HG03196 (cell line): ENCODE measurements at regions not wholly inside any gene's neighbourhood (a gene's known extent, or its start where the extent isn't known, plus 50 kb on each side); places are given as distances from the start of the nearest gene placed in this dataset.

Source experiments
- ATAC-seq: cut with Tn5 transposase; IDR thresholded peaks from one replicate; pipeline ENCODE4 v1.9.1; 2021; ENCODE audit not compliant: unreplicated experiment

DNA sequence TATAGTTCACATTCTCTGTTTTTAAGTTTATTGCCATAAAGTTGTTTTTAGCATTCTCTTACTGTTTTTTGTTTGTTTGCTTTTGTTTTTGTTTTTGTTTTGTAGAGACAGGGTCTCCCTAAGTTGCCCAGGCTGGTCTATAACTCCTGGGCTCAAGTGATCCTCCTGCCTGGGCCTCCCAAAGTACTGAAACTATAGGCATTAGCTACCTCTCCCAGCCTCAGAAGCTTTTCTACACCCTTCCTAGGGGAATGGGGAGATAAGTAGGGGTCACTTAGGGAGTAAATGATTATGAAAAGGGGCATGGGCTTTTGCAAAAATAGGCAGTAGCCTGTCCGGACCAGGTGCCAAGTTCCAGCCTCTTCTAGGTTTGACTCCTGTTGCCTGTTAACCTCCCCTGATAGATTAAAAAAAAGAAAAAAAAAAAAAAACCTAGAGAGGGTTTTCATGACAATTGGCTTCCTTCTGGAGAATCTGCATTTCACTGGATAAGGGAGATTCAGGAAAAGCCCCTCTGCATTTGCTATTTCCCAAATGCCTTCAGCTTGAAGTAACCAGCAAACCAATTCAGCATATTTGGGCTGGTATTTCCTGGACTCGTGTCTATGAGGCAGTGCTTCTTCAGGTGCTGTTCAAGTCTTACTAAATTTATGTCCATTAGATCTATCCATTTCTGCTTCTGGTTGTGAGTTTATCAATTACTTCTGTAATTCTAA lies 216.8 kb downstream of the TM9SF2 start:
- ATAC-seq: no peak

DNA sequence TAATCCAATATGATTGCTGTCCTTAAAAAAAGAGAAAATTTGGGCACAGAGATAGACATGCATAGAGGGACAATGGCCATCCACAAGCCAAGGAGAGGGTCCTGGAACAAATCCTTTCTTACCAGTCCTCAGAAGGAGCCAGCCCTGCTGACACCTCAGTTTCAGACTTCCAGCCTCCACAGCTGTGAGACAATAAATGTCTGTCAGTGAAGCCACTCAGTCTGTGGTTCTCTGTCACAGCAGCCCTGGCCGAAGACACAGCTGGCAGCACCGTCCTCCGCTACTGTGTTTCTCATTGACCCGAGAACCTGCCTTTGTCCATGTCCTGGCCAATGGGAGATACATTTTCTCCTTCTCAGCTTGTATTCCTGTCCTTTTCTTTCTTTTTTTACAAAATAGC lies 207.9 kb downstream of the TM9SF2 start:
- ATAC-seq: no peak

DNA sequence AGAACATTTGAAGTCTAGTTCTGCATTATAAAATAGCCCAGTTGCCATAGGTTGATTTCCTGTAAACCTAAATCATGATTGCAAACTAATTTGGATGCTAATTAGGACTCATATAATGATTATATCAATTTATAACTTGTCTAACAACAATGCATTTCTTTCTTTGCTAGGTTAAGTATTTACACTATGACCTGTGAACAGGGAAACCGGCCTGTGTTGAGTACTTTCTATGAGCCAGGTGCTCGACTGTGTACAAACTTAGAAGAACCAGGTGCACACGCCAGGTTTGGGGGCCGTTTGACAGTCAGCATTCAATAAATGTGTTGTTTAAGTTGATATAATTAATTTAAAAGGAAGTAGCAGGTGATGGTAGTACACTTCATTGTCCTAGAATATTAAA lies 203.1 kb downstream of the TM9SF2 start:
- ATAC-seq: no peak

DNA sequence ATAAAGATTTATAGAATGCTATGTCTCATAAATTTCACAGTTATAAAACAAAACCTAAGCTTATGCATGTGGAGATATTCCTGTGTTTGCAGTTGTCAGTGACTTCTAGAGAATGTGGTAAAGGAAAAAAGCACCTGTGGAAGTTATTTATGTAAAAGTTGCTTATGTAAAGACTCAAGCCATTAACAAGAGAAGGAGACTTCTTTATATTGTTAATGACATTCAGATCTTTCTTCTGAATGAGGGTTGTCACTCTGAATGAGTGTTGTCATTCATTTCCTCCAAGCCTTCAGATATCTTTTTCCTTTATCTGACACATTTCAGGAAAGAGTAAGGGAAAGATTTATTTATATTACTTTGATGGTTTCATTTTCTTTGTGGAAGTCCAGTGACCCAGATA lies 202.6 kb downstream of the TM9SF2 start:
- no peak for ATAC-seq

DNA sequence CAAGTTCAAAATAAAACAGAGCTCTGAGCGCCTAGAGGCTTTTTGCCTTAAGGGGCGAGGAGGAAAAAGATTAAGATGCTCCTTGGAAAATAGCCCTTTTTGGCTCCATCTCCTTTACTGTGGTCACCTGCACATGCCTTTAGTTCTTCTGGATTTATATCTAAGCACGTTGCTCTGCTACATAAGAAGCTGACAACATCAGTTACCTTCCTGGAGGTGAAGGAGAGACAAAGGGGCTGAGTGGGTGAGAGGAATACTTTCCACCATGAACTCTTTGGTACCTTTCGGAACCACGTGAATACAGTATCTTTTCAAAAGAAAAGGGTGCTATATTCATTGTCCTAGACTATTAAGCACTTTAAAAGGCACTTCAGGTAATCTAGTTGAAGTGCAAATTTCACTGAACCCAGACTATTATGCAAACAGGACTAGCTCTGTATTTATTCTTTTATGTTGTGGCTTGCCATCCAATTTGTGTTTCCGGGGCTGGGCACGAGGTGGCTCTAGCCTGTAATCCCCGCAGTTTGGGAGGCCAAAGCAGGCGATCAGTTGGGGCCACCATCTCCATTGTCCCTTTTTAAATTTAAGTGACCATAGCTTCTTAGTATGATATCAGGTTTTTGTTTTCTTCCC lies 201.5 kb downstream of the TM9SF2 start:
- no peak for ATAC-seq

DNA sequence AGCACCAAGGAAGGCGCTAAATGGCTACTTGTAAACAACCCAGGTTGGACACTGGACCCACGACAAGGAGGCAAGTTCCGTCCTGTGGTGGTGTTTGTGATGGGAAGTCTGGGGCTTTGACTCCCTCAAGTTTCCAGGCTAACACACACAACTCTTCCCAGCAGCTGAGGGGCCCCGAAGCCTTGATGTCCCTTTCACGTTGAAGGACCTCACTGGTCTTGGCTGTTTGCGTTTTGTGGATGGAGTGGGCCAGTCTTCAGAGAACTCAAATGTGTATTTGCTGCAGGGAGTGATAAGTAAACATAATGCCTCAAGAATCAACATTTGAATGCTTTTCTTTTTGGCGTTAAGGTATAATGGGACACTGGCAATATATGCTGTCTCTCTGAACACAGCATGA lies 199.2 kb downstream of the TM9SF2 start:
- ATAC-seq: no peak

DNA sequence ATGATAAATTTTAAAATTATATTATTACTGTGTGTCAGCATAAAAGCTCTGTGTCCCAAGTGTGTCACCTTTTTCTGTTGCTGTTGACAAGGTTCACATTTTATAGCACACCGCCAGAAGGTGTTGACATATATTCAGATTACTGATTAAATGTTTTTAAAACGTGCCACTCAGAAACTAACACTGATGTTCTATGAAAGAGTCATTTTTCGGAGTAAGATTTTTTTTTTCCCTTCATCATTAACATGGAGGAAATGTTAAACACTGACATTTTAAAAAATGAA lies 197.5 kb downstream of the TM9SF2 start:
- ATAC-seq: no peak

DNA sequence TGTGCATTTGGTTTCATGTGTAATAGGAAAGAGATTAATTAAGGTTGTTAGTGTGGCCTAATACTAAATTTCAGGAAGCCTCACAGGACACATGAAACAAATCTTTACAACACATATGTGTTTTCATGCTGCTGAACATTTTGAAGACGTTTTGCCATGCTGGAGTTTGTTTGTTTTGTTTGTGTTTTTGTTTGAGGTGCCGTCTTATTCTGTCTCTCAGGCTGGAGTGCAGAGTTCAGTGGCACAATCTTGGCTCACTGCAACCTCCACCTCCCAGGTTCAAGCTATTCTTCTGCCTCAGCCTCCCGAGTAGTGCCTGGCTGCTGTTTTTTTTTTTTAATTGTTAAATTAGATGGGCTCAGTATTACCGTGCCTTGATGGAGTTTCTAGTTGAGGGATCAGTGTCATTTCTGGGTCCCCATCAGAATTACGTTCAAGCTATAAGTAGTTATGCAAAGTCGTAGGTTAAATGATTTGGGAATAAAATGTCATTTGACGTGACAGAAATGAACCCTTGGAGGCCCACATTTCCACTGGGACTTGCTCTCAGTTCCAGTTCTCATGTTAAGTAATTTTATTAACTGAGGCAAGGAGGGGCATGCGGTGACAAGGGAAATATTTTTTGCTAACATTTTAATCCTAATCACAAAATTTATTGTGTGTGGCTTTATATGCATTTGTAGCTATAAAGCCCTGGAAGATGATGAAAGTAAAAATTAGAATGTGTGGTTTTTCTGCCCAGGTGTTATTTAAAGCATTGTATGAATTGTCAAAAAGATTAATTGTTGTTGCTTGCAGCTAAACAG lies 196.9 kb downstream of the TM9SF2 start:
- ATAC-seq: no peak

DNA sequence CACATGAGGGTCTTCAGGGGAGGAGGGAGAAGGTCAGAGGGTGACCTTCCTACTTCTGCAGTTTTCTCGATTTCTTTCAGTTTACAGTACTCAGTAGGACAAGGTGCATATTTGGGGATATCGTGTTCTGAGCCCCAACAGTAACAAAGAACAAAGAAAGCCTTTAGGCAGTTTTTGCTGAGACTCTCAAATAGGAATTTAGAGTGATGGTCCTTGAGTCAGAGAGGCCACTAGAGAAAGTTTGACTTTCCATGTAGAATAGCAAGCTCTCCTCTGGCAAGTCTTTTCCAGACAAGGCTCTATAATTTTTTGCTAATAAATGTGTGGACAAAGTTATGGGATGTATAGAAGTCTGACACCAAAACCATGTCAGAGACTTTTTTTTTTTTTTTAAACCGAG lies 194.6 kb downstream of the TM9SF2 start:
- no peak for ATAC-seq

DNA sequence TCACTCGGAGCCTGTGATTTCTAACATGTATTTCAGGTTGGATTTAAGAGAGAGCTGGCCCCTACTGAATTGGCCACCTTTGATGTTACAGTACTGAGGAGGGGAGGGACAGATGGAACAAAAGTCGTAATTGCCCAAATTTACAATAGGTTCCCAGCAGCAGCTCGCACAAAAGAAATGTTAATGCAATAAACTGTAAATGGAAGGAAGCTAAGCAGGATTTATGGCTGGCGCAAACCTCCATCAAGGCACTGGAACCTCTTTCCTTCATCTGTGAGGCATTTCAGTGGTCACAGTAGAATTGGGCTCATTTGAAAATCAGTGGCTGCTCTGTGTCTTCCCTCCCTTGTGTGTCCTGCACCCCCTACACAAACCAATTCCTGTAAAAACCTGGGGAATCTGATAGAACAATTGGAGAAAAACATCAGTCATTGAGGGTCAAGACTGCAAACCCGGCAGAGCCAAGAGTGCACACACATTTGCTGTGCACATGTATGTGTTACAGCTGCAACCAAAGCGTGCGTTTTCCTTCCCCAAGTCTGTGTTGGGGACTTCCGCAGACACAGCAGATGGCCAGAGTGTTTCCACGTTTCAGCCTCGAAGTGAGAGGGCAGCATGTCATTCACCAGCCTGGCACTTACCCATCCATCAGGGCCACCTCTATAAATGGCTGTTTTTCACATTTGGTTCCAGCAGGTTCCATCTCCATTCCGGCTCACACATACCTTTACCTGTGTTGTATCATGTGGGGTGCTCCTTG lies 192.8 kb downstream of the TM9SF2 start:
- no peak for ATAC-seq

DNA sequence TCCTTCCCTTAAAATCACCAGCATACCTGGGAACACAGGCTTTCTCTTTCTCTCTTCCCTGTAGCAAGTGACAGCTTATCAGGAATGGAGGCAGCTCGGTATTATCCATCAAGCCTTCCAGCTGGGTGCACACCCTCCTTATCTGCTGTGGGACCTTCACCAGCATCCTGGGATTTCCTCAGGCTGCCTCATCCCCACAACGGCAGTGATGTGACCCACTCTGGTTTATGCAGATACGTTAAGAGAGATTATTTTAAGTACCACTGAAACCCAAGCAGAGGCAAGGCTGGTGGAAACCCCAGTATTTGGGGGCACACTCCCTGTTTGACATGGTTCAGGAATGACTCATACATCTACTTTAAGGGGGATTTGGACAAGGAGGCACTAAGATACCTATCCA lies 192.1 kb downstream of the TM9SF2 start:
- no peak for ATAC-seq

DNA sequence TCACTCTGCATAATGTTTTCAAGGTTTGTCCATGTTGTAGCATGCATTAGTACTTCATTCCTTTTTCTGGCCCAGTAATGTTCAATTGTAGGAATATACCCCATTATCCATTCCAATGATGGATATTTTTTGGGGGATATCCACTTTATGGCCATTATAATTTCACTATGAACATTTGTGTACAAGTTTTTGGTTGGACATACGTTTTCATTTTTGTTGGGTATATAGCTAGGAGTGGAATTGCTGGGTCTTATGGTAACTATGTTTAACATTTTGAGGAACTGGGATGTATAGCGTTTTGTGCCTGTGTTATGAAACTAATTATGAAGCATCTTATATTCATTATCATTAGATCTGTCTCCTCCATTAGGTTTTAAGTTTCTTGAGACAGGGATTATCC lies 191.6 kb downstream of the TM9SF2 start:
- no peak for ATAC-seq

DNA sequence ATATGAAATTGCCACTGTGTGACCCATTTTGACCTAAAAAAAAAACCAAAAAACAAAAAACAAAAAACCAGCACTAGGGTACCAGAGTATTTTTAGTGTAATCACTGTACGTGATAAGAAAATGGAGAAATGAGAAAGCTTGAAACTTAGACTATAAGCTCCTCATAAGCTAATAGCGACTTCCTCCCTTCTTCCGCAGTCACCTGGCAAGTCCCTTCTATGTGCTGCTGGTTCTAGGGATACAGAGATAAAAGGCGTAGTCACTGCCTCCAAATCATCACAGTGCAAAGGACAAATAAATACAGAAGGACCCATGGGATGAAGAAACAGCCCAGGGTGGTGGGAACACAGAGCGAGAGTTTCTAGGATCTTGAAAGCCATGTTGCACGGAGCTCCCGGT lies 190.3 kb downstream of the TM9SF2 start:
- no peak for ATAC-seq

DNA sequence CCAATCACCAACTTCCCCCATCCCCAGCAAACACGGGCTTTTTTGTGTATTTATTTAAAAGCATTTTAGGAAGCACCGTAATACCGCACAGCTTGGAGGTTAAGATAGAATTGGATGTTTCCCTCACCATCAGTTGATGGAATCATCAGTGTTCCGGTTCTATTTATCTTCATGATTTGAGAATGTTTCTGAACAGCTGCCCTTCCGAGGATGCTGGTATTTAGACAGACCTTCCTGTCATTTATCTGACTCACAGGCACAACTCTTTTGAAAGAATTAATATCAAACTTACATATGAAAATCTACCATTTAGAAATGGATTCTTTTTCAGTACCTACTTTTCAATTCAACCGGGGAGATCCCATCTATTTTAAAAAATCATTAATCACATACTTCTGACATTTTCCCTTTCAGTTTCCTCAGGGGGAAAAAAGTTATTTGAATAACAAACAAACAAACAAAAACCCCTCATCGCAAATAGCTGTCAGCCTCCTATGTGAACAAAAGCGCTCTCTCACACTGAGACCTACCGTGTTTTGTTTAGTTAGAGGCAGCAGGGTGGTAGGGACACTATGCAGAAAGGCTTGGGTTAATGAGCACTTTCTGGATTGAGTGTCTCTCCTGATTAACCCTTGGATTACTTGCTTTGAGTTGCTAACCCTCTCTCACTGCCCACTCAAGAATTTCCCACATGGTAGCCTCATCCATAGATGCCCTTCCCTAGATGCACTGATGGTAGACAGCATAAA lies 189.3 kb downstream of the TM9SF2 start:
- no peak for ATAC-seq

DNA sequence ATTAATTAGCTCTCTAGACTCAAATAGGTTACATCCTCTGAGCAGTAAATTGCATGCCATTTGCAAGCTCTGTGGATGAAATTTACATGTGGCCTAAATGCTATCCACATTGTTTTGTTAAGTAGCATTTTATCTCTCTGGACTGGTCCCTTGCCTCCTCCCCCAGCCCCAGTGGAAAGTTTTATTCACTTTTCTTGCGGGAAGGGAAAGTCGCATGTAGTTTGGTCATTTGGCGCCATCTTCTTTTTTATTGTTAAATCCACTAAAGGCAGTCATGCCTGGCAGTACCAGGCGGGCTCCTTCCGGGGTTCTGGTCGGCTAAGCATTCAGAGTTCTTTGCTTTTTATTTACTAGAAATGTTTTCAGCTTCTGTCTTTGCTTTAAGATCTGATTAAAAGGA lies 188.7 kb downstream of the TM9SF2 start:
- no peak for ATAC-seq

DNA sequence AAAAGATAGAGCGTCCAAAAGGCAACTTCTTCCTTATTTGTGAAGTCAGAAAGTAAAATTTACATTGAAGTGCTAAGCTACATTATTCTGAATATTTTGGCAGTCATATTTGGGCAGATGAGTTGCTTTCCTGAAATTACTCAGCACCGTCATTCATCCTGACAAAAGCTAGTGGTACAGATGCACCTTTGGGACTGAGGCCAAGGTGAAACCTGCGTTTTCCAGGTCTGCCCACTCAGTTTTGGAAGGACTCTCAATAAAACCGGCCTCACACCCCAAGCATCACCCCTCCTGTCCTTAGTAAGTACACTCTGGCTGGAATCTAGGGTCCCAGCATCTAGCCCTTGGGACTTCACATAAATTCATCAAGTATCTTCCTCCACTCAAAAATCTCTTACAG lies 187.5 kb downstream of the TM9SF2 start:
- no peak for ATAC-seq

DNA sequence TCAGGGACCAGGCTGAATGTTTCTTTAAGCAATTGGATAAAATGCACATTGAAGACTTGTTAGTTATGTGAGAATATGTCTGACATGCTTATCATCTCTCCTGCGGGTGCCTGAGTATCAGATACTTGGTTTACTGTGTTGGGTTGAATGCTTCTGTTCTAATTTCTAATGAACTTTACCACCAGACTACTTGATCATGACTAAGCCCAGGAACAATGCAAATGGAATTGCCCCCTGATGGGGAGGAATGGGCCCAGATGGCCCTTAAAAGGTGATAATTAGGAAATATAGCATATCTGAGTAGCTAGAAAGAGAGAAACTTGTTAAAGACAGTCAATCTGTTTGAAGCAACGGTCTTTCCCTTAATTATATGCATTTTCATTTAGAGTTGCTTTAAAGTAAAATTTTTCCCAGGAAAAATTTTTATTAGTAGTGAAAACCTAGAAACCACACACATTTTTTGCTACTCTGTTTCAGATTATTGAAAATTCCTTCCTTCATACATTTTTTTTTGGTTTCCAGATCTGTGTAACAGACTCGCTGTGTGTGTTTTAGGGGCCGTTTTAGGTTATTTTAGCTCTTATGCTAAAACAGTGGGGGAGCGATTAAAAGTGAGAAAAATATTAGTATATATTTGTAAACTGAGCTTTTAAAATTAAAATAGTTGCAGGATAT lies 186.6 kb downstream of the TM9SF2 start:
- ATAC-seq: no peak

DNA sequence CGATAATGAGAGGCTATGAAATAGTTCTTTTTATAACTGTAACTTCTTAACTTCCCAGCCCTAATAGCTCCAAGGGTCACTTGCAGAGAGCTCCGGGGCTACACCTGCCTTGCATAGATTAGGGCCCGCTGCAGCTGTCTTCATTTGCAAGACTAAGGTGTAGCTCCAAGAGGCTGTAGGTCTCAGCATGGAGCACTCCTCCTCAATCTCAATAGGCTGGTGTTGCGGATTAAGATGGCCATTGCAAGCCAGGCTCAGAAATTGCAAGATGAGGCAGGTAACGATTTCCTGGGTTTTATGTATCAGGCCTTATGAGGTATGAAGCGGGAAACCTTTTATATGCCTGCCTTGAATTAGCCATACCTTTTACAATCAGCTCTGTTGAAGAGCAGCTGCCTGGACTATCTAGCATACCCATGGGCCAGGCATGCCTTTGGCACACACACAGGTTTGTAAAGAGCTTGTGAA lies 185.7 kb downstream of the TM9SF2 start:
- no peak for ATAC-seq

DNA sequence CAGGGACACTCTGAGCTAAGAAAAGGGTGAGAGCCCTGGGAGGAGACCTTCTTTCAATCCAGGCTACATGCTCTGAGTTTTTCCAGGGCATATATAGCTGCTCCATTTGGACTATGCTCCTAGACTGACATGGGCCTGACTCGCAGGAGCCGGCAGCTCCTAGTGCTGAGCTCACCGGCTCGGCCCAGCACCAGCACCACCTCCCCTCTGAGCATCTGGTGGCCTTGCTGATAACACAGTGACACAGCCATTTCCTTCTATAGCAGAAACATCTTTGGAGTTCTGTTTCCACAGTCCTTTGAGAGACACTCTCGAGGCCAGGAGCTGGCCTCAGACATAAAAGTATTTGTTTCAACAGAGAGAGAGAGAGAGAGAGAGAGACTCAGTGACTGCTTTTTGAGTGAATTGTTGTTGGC lies 184.9 kb downstream of the TM9SF2 start:
- no peak for ATAC-seq

DNA sequence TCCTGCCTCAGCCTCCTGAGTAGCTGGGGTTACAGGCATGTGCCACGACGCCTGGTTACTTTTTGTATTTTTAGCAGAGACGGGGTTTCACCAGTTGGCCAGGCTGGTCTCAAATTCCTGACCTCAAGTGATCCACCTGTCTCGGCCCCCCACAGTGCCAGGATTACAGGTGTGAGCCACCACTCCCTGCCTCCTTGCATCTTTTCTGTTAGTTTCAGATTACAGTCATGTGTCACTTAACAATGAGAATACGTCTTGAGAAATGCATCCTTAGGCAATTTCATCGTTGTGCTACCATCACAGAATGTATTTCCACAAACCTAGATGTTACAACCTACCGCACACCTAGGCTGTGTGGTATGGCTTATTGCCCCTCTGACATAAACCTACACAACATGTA lies 180.4 kb downstream of the TM9SF2 start:
- no peak for ATAC-seq
